CD14-positive monocyte (primary cell): ENCODE measurements at regions not wholly inside any gene's neighbourhood (a gene's known extent, or its start where the extent isn't known, plus 50 kb on each side); places are given as distances from the start of the nearest gene placed in this dataset.

Experiments used
- DNase-seq, 3 donors: peaks; one replicate each; pipeline ENCODE4 v3.0.0-alpha.2; 2011 to 2022
- H2AFZ ChIP-seq: 2 replicates; pipeline ENCODE4 v1.6.0; 2012; ENCODE audit warnings: mild to moderate bottlenecking, low read depth, low read length, inconsistent platforms; ENCODE audit not compliant: insufficient read depth, poor library complexity, severe bottlenecking
- H3K27ac ChIP-seq, 2 donors: 1 replicate in 1 of 2; 2 replicates in 1 of 2; pipeline ENCODE4 v1.5.1; 2012 to 2013; ENCODE audit warnings: low read length in 2 of 2, control low read depth in 1 of 2, inconsistent platforms in 1 of 2, low read depth in 1 of 2, mild to moderate bottlenecking in 1 of 2
- H3K27me3 ChIP-seq, 2 donors: one replicate each; pipeline versions ENCODE4 v1.6.0 to v1.6.1; 2011 to 2013; ENCODE audit warnings: low read length in 2 of 2; ENCODE audit not compliant: control insufficient read depth in 2 of 2, insufficient read depth in 2 of 2
- H3K36me3 ChIP-seq, 2 donors: replicated peaks in 1 of 2; 1 replicate in 1 of 2; 2 replicates in 1 of 2; pipeline versions ENCODE4 v1.5.1 to v1.6.1; 2012 to 2013; ENCODE audit warnings: low read length in 2 of 2, control low read depth in 1 of 2, inconsistent platforms in 1 of 2, mild to moderate bottlenecking in 1 of 2; ENCODE audit not compliant: insufficient read depth in 2 of 2, control insufficient read depth in 1 of 2
- H3K4me1 ChIP-seq, 2 donors: 1 replicate in 1 of 2; 2 replicates in 1 of 2; pipeline versions ENCODE4 v1.5.1 to v1.6.1; 2012 to 2013; ENCODE audit warnings: low read length in 2 of 2, control low read depth in 1 of 2, inconsistent platforms in 1 of 2, mild to moderate bottlenecking in 1 of 2, moderate library complexity in 1 of 2; ENCODE audit not compliant: insufficient read depth in 2 of 2, control insufficient read depth in 1 of 2
- H3K4me2 ChIP-seq: replicated peaks from 2 replicates; pipeline ENCODE3; 2012; ENCODE audit warnings: low read length, moderate library complexity, mild to moderate bottlenecking; ENCODE audit not compliant: poor library complexity, severe bottlenecking; ENCODE audit errors: extremely low read depth
- H3K4me3 ChIP-seq, 3 experiments: fragments of 200-600 bp in 1 of 3; sonication (generic) in 1 of 3; replicated peaks in 1 of 3; 1 replicate in 2 of 3; 2 replicates in 1 of 3; pipeline ENCODE4 v1.5.1; 2011 to 2013; ENCODE audit warnings: low read length in 3 of 3, mild to moderate bottlenecking in 3 of 3, control low read depth in 2 of 3, low read depth in 2 of 3, inconsistent platforms in 1 of 3, moderate library complexity in 1 of 3
- H3K79me2 ChIP-seq: 2 replicates; pipeline ENCODE4 v1.6.0; 2012; ENCODE audit warnings: mild to moderate bottlenecking, control low read depth, inconsistent platforms, low read length, moderate library complexity; ENCODE audit not compliant: insufficient read depth
- H3K9ac ChIP-seq: 2 replicates; pipeline ENCODE4 v1.6.0; 2017; ENCODE audit warnings: low read length, mild to moderate bottlenecking; ENCODE audit not compliant: insufficient read depth, poor library complexity, severe bottlenecking
- H3K9me3 ChIP-seq, 2 donors: replicated peaks in 1 of 2; 1 replicate in 1 of 2; 2 replicates in 1 of 2; pipeline versions ENCODE4 v1.5.1 to v1.6.1; 2012 to 2013; ENCODE audit warnings: low read length in 2 of 2, control low read depth in 1 of 2; ENCODE audit not compliant: control insufficient read depth in 1 of 2, insufficient read depth in 1 of 2
- H4K20me1 ChIP-seq: 2 replicates; pipeline ENCODE4 v1.6.0; 2012; ENCODE audit warnings: mild to moderate bottlenecking, low read length, control low read depth, moderate library complexity; ENCODE audit not compliant: insufficient read depth
- H3K27ac Mint-ChIP-seq, 7 donors: one replicate each; pipeline ENCODE4 v1.8.0; 2020; ENCODE audit warnings: mild to moderate bottlenecking in 7 of 7, mixed read lengths in 7 of 7, moderate library complexity in 6 of 7, inconsistent platforms in 2 of 7
- H3K27me3 Mint-ChIP-seq, 3 donors: one replicate each; pipeline ENCODE4 v1.8.0; 2021 to 2022; ENCODE audit warnings: low read depth in 3 of 3, mild to moderate bottlenecking in 3 of 3, mixed read lengths in 3 of 3, moderate library complexity in 3 of 3, inconsistent platforms in 1 of 3
- H3K36me3 Mint-ChIP-seq, 2 donors: one replicate each; pipeline ENCODE4 v1.8.0; 2020; ENCODE audit warnings: mixed read lengths in 2 of 2, inconsistent platforms in 1 of 2, mild to moderate bottlenecking in 1 of 2
- H3K4me1 Mint-ChIP-seq: one replicate; pipeline ENCODE4 v1.8.0; 2020; ENCODE audit warnings: mild to moderate bottlenecking, mixed read lengths
- H3K4me3 Mint-ChIP-seq, 2 donors: one replicate each; pipeline ENCODE4 v1.8.0; 2020; ENCODE audit warnings: mild to moderate bottlenecking in 2 of 2, mixed read lengths in 2 of 2, moderate library complexity in 1 of 2
- H3K9me3 Mint-ChIP-seq, 7 donors: one replicate each; pipeline ENCODE4 v1.8.0; 2020 to 2022; ENCODE audit warnings: mixed read lengths in 7 of 7, mild to moderate bottlenecking in 6 of 7, moderate library complexity in 6 of 7, inconsistent platforms in 2 of 7
- WGBS: methylation state at CpG from one replicate; pipeline ENCODE4 v1.1.5; 2013; ENCODE audit warnings: missing lambda C conversion rate; ENCODE audit not compliant: insufficient coverage; 5-methylcytosine and 5-hydroxymethylcytosine counted together
- intact Hi-C, 2 donors: fragments of 100-400 bp; cut with micrococcal nuclease; formaldehyde crosslinking; loops; one replicate each; pipeline versions ENCODE4 v1.15.0 to v1.15.1; 2023
- TF ChIP-seq, protein P1 (sequence below): fragments of 200-600 bp; IDR thresholded peaks from one replicate; pipeline ENCODE4 v1.8.0; 2022; ENCODE audit warnings: antibody characterized with exemption, mild to moderate bottlenecking

- intact Hi-C loops = no loop called here
- Histone ChIP-seq H3K9ac (no peak overlapping the region), H3K4me2 (no peak overlapping the region), H3K27me3 (no peaks in the 10 kb centered on the region), H3K4me1 (peaks cover 0 to 7% of the 10 kb centered on the region in 2 donors), H2AFZ (no peak overlapping the region), H3K9me3 (no peaks in the 10 kb centered on the region), H3K27ac (no peak overlapping the region), H3K36me3 (no peaks in the 10 kb centered on the region), H3K79me2 (no peaks in the 10 kb centered on the region), H4K20me1 (no peaks in the 10 kb centered on the region), H3K4me3 (no peak overlapping the region)
- peaks cover 0 to 5% (median 1%) of the 10 kb centered on the region in 7 donors for H3K9me3 Mint-ChIP-seq
- H3K36me3 Mint-ChIP-seq = no peaks in the 10 kb centered on the region
- no peak overlapping the region for H3K4me3 Mint-ChIP-seq
- no peak for DNase-seq
- peaks cover 0 to 10% (median 2%) of the 10 kb centered on the region in 3 donors for H3K27me3 Mint-ChIP-seq
- 94% methylated on average over 2 of the region's 12 CpGs for WGBS
- H3K4me1 Mint-ChIP-seq = peaks cover 9% of the 10 kb centered on the region
- TF ChIP-seq, protein P1, sequence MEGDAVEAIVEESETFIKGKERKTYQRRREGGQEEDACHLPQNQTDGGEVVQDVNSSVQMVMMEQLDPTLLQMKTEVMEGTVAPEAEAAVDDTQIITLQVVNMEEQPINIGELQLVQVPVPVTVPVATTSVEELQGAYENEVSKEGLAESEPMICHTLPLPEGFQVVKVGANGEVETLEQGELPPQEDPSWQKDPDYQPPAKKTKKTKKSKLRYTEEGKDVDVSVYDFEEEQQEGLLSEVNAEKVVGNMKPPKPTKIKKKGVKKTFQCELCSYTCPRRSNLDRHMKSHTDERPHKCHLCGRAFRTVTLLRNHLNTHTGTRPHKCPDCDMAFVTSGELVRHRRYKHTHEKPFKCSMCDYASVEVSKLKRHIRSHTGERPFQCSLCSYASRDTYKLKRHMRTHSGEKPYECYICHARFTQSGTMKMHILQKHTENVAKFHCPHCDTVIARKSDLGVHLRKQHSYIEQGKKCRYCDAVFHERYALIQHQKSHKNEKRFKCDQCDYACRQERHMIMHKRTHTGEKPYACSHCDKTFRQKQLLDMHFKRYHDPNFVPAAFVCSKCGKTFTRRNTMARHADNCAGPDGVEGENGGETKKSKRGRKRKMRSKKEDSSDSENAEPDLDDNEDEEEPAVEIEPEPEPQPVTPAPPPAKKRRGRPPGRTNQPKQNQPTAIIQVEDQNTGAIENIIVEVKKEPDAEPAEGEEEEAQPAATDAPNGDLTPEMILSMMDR = no peak
- no peak overlapping the region for H3K27ac Mint-ChIP-seq
Observed at GRCh38 chr20:20806121-20807095, 94.0 kb upstream of the RALGAPA2 start.

GRCh38 chr20:20803011-20803410 lies 90.6 kb upstream of the RALGAPA2 start:
- WGBS = 89% methylated on average over 1 of the region's 3 CpGs
- no peak overlapping the region for H3K4me2 ChIP-seq
- H3K4me3 ChIP-seq = no peak overlapping the region
- no peak overlapping the region for H3K27ac Mint-ChIP-seq
- H3K9me3 Mint-ChIP-seq = peaks cover 0 to 3% (median 1%) of the 10 kb centered on the region in 7 donors
- H3K4me3 Mint-ChIP-seq = no peak overlapping the region
- no peaks in the 10 kb centered on the region for H4K20me1 ChIP-seq
- H3K9ac ChIP-seq = no peak overlapping the region
- intact Hi-C loops = no loop called here
- no peaks in the 10 kb centered on the region for H3K9me3 ChIP-seq
- no peaks in the 10 kb centered on the region for H3K79me2 ChIP-seq
- no peaks in the 10 kb centered on the region for H3K36me3 ChIP-seq
- peaks cover 0 to 10% (median 5%) of the 10 kb centered on the region in 3 donors for H3K27me3 Mint-ChIP-seq
- no peak overlapping the region for H3K27ac ChIP-seq
- TF ChIP-seq, protein P1 = no peak
- no peaks in the 10 kb centered on the region for H3K27me3 ChIP-seq
- DNase-seq = no peak
- H3K4me1 ChIP-seq = peaks cover 0 to 3% of the 10 kb centered on the region in 2 donors
- no peak overlapping the region for H2AFZ ChIP-seq
- no peaks in the 10 kb centered on the region for H3K36me3 Mint-ChIP-seq
- peaks cover 3% of the 10 kb centered on the region for H3K4me1 Mint-ChIP-seq
